Ovary (tissue), 7 donors: ENCODE measurements at regions not wholly inside any gene's neighbourhood (a gene's known extent, or its start where the extent isn't known, plus 50 kb on each side); places are given as distances from the start of the nearest gene placed in this dataset. TPM values are rescaled to one million over a fixed set of nuclear protein-coding genes. Genes with fewer than 3 reads are reported as not detected.

ENCODE experiments used
- DNase-seq, 5 donors: peaks; one replicate each; pipeline ENCODE4 v3.0.0-alpha.2; 2019 to 2020
- H3K27ac ChIP-seq, 2 donors: fragments of 200-600 bp; one replicate each; pipeline versions ENCODE4 v1.5.1 to v1.8.0; 2019 to 2022
- H3K27me3 ChIP-seq: fragments of 200-600 bp; one replicate; pipeline ENCODE4 v1.8.0; 2022
- H3K36me3 ChIP-seq: fragments of 200-600 bp; sonication (generic); one replicate; pipeline ENCODE4 v1.5.1; 2019
- H3K4me1 ChIP-seq: one replicate; pipeline ENCODE4 v1.8.1; 2013; ENCODE audit warnings: mild to moderate bottlenecking, moderate library complexity; ENCODE audit not compliant: insufficient read depth
- H3K4me3 ChIP-seq: fragments of 200-600 bp; sonication (generic); one replicate; pipeline ENCODE4 v1.5.1; 2017
- H3K9me3 ChIP-seq, 2 donors: fragments of 200-600 bp in 1 of 2; sonication (generic) in 1 of 2; one replicate each; pipeline versions ENCODE4 v1.5.1 to v1.8.1; 2013 to 2019; ENCODE audit warnings: mild to moderate bottlenecking in 1 of 2, moderate library complexity in 1 of 2
- CTCF ChIP-seq, 3 donors: fragments of 450-650 bp in 2 of 3; fragments of 200-600 bp in 1 of 3; IDR thresholded peaks; one replicate each; pipeline versions ENCODE4 v1.5.1 to v1.8.0; 2016 to 2022; ENCODE audit warnings: antibody characterized with exemption in 3 of 3, mild to moderate bottlenecking in 1 of 3
- EP300 ChIP-seq: sonication (generic); formaldehyde crosslinking; IDR thresholded peaks from one replicate; pipeline ENCODE4 v1.6.1; 2017; ENCODE audit warnings: antibody characterized with exemption
- POLR2A ChIP-seq: fragments of 450-650 bp; IDR thresholded peaks from one replicate; pipeline ENCODE4 v1.6.1; 2017; ENCODE audit warnings: antibody characterized with exemption, mild to moderate bottlenecking, moderate library complexity
- WGBS, 3 donors: extraction: QIAGEN DNeasy Blood & Tissue Kit in 1 of 3; methylation state at CpG; one replicate each; pipeline versions ENCODE4 v1.1.5 to v1.1.7; 2013 to 2017; 5-methylcytosine and 5-hydroxymethylcytosine counted together
- intact Hi-C, 4 donors: fragments of 100-400 bp; cut with DNase I; formaldehyde crosslinking; loops; one replicate each; pipeline versions ENCODE4 v1.11.0 to v1.15.1; 2022 to 2023
- small RNA-seq: library from RNA; depleted of rRNA; stranded (forward); fragments of <200 nt; gene quantifications from one replicate; pipeline ENCODE3, GENCODE V24; 2016
- donor health status: DM: no; HTN: no; CAD: no; lungs with moderate emphysema.
- donor health status: DM: no; HTN: no; CAD: no.
- donor health status: Bipolar disorder and iron deficiency.
- donor health status: DM: no; HTN: no; CAD: no.
- donor health status: DM: yes; HTN: yes; CAD: no.

- Histone ChIP-seq H3K9me3 (peaks cover 0 to 3% of the 10 kb centered on the region in 2 donors), H3K36me3 (no peaks in the 10 kb centered on the region), H3K4me3 (no peak overlapping the region), H3K4me1 (no peaks in the 10 kb centered on the region), H3K27ac (no peak overlapping the region), H3K27me3 (no peaks in the 10 kb centered on the region)
- no peak for DNase-seq
- WGBS, 3 donors = 90 to 100% (median 91%) methylated on average over 1 of the region's 1 CpG
- intact Hi-C loops = no loop called here
- no peak for TF ChIP-seq EP300
- no peak for TF ChIP-seq POLR2A
- TF ChIP-seq CTCF (IDR thresholded peaks at IDR 0.05) = no peak
Observed at GRCh38 chr12:62205346-62205745, 54.9 kb upstream of the USP15 start.

GRCh38 chr12:62207248-62207647 is 53.0 kb upstream of the USP15 start:
- Histone ChIP-seq H3K27me3 (no peaks in the 10 kb centered on the region), H3K9me3 (peaks cover 0 to 2% of the 10 kb centered on the region in 2 donors), H3K4me1 (no peaks in the 10 kb centered on the region), H3K36me3 (no peaks in the 10 kb centered on the region), H3K4me3 (no peak overlapping the region), H3K27ac (no peak overlapping the region)
- 76 to 91% (median 84%) methylated on average over 1 of the region's 1 CpG for WGBS, 3 donors
- TF ChIP-seq POLR2A (no peak), EP300 (no peak), CTCF (IDR thresholded peaks at IDR 0.05) (no peak)
- intact Hi-C loops = no loop called here
- DNase-seq = no peak

Small RNA genes in the stretch of these regions (small RNA-seq; reads per million reads assigned to genes)
- gene RF00019 (not detected), gene RF00413 (not detected)
